ENCODE measurements at regions not wholly inside any gene's neighbourhood (a gene's known extent, or its start where the extent isn't known, plus 50 kb on each side); places are given as distances from the start of the nearest gene placed in this dataset.

DNA sequence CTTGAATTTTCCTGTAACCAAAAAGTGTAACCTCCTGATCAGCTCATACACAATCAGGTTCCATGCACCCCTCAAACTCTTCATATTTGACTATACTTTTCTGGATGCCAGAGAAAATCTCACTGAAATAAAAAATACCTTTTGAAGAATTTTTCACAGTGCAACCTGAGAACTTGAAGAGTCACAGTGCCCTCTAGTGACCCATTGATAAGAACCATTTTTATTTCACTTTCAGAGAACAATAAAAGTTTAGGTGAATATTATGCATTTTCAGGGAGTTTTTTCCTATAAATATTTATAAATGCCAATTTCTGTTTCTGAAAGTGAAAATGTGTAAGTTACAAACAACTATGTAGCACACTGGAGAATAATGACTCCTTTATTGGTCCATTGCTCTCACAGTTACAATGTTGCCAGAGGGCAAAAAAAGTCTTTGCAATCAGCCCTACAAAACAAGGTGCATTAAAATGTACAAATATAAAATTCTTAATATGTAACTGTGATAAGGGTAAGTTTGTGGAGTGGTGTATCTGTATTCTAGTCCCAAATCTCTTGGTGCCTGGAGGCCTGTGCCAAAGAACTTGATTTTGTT is 153.6 kb upstream of the INTU start:
- no peak overlapping the region for H3K27ac ChIP-seq (ENCODE audit: insufficient read depth, low read depth, low read length)
- no peaks in the 10 kb centered on the region for H3K9me1 ChIP-seq (replicated peaks; ENCODE audit: control insufficient read depth, extremely low read depth, insufficient read depth, low read length)
- no peaks in the 10 kb centered on the region for H4K20me1 ChIP-seq (replicated peaks; ENCODE audit: control insufficient read depth, extremely low read depth, insufficient read depth, low read length)
- H3K9me3 ChIP-seq (replicated peaks; ENCODE audit: control insufficient read depth, insufficient read depth, low read length), result no peaks in the 10 kb centered on the region
- dilution Hi-C loops (cut with MboI; ENCODE audit: extremely low pct_ligation_motif_present, low sequenced_read_pairs), result no loop called here
- intact Hi-C loops (cut with micrococcal nuclease), result loop anchor here (1.0 kb wide), 1 partner anchor 852 kb away; no protein-coding TSS in a partner anchor
- FAIRE-seq (no peak), DNase-seq (ENCODE audit: low read depth, low spot score) (peak; percentile 22)
- H3K9ac ChIP-seq (replicated peaks; ENCODE audit: extremely low read depth, insufficient read depth, low read length), result no peak overlapping the region
- H3K79me2 ChIP-seq (ENCODE audit: control insufficient read depth, insufficient read depth, low read length), result no peaks in the 10 kb centered on the region
- no peak overlapping the region for H3K4me3 ChIP-seq (replicated peaks in 1 of 3; ENCODE audit: insufficient read depth in 1 of 3, low read depth in 1 of 3, low read length in 3 of 3)
- CTCF ChIA-PET, result interaction anchor here (0.6 to 1.2 kb wide), 2 partner anchors 1255 to 1728 kb away, joined by 3 to 6 read pairs; no protein-coding TSS in a partner anchor
- H3K27me3 ChIP-seq (ENCODE audit: control insufficient read depth in 2 of 2, insufficient read depth in 2 of 2, low read length in 2 of 2), result no peaks in the 10 kb centered on the region
- H2AFZ ChIP-seq (ENCODE audit: low read depth, low read length), result no peak overlapping the region
- POLR2A ChIA-PET, result no interaction called here
- no TSS peak for BruUV-seq (replicated peaks)
- H3K4me2 ChIP-seq (ENCODE audit: insufficient read depth, low read length), result no peak overlapping the region
- no peaks in the 10 kb centered on the region for H3K36me3 ChIP-seq (ENCODE audit: control insufficient read depth in 2 of 2, extremely low read depth in 1 of 2, insufficient read depth in 2 of 2, low read length in 2 of 2)
- TF ChIP-seq MAX (IDR thresholded peaks at IDR 0.05; ENCODE audit: insufficient read depth, insufficient read length), result no peak
- no peak for TF ChIP-seq EZH2 (IDR thresholded peaks at IDR 0.05; ENCODE audit: borderline replicate concordance, low read depth, low read length, severe bottlenecking)
- no peak for TF ChIP-seq FOS (IDR thresholded peaks at IDR 0.05; ENCODE audit: borderline replicate concordance, insufficient read depth, low read length)
- no peak for TF ChIP-seq MYC (IDR thresholded peaks at IDR 0.05; ENCODE audit: low read depth, low read length)
- TF ChIP-seq, protein P1, sequence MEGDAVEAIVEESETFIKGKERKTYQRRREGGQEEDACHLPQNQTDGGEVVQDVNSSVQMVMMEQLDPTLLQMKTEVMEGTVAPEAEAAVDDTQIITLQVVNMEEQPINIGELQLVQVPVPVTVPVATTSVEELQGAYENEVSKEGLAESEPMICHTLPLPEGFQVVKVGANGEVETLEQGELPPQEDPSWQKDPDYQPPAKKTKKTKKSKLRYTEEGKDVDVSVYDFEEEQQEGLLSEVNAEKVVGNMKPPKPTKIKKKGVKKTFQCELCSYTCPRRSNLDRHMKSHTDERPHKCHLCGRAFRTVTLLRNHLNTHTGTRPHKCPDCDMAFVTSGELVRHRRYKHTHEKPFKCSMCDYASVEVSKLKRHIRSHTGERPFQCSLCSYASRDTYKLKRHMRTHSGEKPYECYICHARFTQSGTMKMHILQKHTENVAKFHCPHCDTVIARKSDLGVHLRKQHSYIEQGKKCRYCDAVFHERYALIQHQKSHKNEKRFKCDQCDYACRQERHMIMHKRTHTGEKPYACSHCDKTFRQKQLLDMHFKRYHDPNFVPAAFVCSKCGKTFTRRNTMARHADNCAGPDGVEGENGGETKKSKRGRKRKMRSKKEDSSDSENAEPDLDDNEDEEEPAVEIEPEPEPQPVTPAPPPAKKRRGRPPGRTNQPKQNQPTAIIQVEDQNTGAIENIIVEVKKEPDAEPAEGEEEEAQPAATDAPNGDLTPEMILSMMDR (IDR thresholded peaks at IDR 0.05; ENCODE audit: extremely low read depth in 1 of 2, insufficient read depth in 1 of 2, low read depth in 1 of 2, low read length in 2 of 2), result peak in 1 of 2 donors; percentile 16
- TF ChIP-seq POLR2AphosphoS5 (IDR thresholded peaks at IDR 0.05; ENCODE audit: insufficient read depth, low read depth, low read length), result no peak
- H3K4me1 ChIP-seq (ENCODE audit: control insufficient read depth, extremely low read depth, insufficient read depth, low read length), result no peaks in the 10 kb centered on the region
